OCI-LY7 (cell line): ENCODE measurements at regions not wholly inside any gene's neighbourhood (a gene's known extent, or its start where the extent isn't known, plus 50 kb on each side); places are given as distances from the start of the nearest gene placed in this dataset.

Experiments used
- BruUV-seq: library from RNA; stranded (reverse); fragments of 400-500 nt; replicated peaks from 2 replicates; lab custom pipeline; 2021; lab: Mats Ljungman, UMichigan
- CTCF ChIA-PET: fragments of 300-600 bp; sonication (Branson Sonifier 250); formaldehyde crosslinking; loops from one replicate; lab custom pipeline; 2022; ENCODE audit warnings: antibody characterized with exemption; ENCODE audit not compliant: unreplicated experiment; lab: Charles Lee
- POLR2A ChIA-PET: fragments of 300-600 bp; sonication (Branson Sonifier 250); formaldehyde crosslinking; loops from one replicate; lab custom pipeline; 2022; ENCODE audit warnings: antibody characterized with exemption; lab: Charles Lee
- DNase-seq: peaks from one replicate; pipeline ENCODE4 v3.0.0-alpha.2; 2015; ENCODE audit warnings: low spot score
- H2AFZ ChIP-seq: fragments of 200-600 bp; sonication (generic), shearing (Covaris generic); 2 replicates; pipeline ENCODE4 v1.6.1; 2014; ENCODE audit warnings: mild to moderate bottlenecking, antibody characterized with exemption, low read length, moderate library complexity
- H3K27ac ChIP-seq: fragments of 200-600 bp; sonication (generic); 2 replicates; pipeline ENCODE4 v1.5.1; 2014; ENCODE audit warnings: mixed run types, low read depth, mild to moderate bottlenecking, moderate library complexity, low read length, inconsistent platforms; ENCODE audit not compliant: poor library complexity, severe bottlenecking
- H3K36me3 ChIP-seq: fragments of 200-600 bp; sonication (generic); 2 replicates; pipeline ENCODE4 v1.6.1; 2014; ENCODE audit warnings: mild to moderate bottlenecking, antibody characterized with exemption, low read length, moderate library complexity, mixed read lengths; ENCODE audit not compliant: insufficient read depth
- H3K4me1 ChIP-seq: fragments of 200-600 bp; sonication (generic); 2 replicates; pipeline ENCODE4 v1.5.1; 2014; ENCODE audit warnings: mild to moderate bottlenecking, low read length; ENCODE audit not compliant: insufficient read depth, poor library complexity, severe bottlenecking
- H3K4me2 ChIP-seq: fragments of 200-600 bp; sonication (generic); 2 replicates; pipeline ENCODE4 v1.6.1; 2014; ENCODE audit warnings: mild to moderate bottlenecking, low read length
- H3K4me3 ChIP-seq: fragments of 200-600 bp; sonication (generic); 2 replicates; pipeline ENCODE4 v1.5.1; 2014; ENCODE audit warnings: mild to moderate bottlenecking, low read depth, low read length; ENCODE audit not compliant: poor library complexity, severe bottlenecking
- H3K79me2 ChIP-seq: fragments of 200-600 bp; sonication (generic); 2 replicates; pipeline ENCODE4 v1.6.1; 2016; ENCODE audit warnings: low read depth, mild to moderate bottlenecking, low read length, moderate library complexity, mixed read lengths; ENCODE audit not compliant: insufficient read depth
- H3K9me2 ChIP-seq: fragments of 200-600 bp; sonication (generic); 2 replicates; pipeline ENCODE4 v1.6.1; 2016; ENCODE audit warnings: mild to moderate bottlenecking, low read length, mixed read lengths; ENCODE audit not compliant: insufficient read depth
- H3K9me3 ChIP-seq: fragments of 200-600 bp; sonication (generic); 2 replicates; pipeline ENCODE4 v1.6.1; 2014; ENCODE audit warnings: mild to moderate bottlenecking, mixed run types, low read length, mixed read lengths
- H4K20me1 ChIP-seq: fragments of 200-600 bp; sonication (generic); 2 replicates; pipeline ENCODE4 v1.6.1; 2014; ENCODE audit warnings: mild to moderate bottlenecking, antibody characterized with exemption, low read length, moderate library complexity, mixed read lengths; ENCODE audit not compliant: insufficient read depth
- EZH2phosphoT487 ChIP-seq: fragments of 200-600 bp; sonication (generic); IDR thresholded peaks from 2 replicates; pipeline ENCODE4 v1.6.1; 2018; ENCODE audit warnings: low read depth, borderline replicate concordance, mild to moderate bottlenecking, mixed run types, antibody characterized with exemption, low read length, moderate library complexity, mixed read lengths
- intact Hi-C: fragments of 100-400 bp; cut with micrococcal nuclease; formaldehyde crosslinking; loops from one replicate; pipeline ENCODE4 v1.10.0; 2022; ENCODE audit not compliant: unreplicated experiment
- TF ChIP-seq, protein P1 (sequence below): fragments of 200-600 bp; sonication (generic); conservative IDR thresholded peaks from 2 replicates; pipeline ENCODE4 v1.5.1; 2014; ENCODE audit warnings: mild to moderate bottlenecking, antibody characterized with exemption, low read length, moderate library complexity, mixed read lengths

DNA sequence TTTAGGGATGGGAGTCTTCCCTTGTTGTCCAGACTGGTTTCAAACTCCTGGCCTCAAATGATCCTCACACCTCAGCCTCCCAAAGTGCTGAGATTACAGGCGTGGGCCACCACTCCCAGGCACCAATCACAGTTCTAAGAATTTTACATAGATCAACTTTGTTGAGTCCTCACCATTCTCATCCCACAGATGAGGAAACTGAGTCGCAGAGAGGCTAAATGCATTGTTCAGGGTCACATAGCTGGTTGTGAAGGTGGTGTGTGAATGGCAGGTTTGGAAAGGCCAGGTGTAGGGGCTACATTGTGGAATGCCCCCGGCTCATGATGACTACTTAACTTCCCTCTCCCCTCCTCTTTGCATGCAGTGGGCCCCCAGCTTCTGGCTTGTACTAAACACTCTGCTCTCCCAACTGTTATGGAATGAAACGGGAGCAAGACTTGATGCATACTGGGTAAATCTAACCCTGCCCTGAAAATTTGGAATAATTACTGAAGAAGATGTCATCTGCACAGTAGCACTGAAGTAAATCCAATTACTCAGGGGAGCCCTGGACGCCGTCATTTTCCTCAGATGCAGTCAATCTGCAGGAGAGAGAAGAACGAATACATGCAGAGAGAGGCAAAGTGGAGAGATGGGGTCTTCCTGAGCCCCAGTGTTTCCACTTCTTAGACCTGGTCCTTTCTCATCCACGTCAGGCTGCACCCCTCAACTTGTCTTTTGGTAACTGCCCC lies 102.3 kb upstream of the ZNF217 start:
- Histone ChIP-seq H3K27ac (no peak overlapping the region), H2AFZ (no peak overlapping the region), H3K9me3 (no peaks in the 10 kb centered on the region), H4K20me1 (no peaks in the 10 kb centered on the region), H3K4me2 (no peak overlapping the region), H3K9me2 (no peaks in the 10 kb centered on the region), H3K36me3 (no peaks in the 10 kb centered on the region), H3K79me2 (no peaks in the 10 kb centered on the region), H3K4me1 (no peaks in the 10 kb centered on the region), H3K4me3 (no peak overlapping the region)
- DNase-seq: no peak
- ChIA-PET POLR2A (interaction anchor here (0.6 to 1.4 kb wide), 9 partner anchors 10 to 1140 kb away, joined by 3 to 6 read pairs (median 4); no protein-coding TSS in a partner anchor), CTCF (no interaction called here)
- intact Hi-C loops: no loop called here
- BruUV-seq: no TSS peak
- TF ChIP-seq, protein P1, sequence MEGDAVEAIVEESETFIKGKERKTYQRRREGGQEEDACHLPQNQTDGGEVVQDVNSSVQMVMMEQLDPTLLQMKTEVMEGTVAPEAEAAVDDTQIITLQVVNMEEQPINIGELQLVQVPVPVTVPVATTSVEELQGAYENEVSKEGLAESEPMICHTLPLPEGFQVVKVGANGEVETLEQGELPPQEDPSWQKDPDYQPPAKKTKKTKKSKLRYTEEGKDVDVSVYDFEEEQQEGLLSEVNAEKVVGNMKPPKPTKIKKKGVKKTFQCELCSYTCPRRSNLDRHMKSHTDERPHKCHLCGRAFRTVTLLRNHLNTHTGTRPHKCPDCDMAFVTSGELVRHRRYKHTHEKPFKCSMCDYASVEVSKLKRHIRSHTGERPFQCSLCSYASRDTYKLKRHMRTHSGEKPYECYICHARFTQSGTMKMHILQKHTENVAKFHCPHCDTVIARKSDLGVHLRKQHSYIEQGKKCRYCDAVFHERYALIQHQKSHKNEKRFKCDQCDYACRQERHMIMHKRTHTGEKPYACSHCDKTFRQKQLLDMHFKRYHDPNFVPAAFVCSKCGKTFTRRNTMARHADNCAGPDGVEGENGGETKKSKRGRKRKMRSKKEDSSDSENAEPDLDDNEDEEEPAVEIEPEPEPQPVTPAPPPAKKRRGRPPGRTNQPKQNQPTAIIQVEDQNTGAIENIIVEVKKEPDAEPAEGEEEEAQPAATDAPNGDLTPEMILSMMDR: no peak
- TF ChIP-seq EZH2phosphoT487: no peak

GRCh38 chr20:53693262-53693871 lies 99.7 kb upstream of the ZNF217 start:
- Histone ChIP-seq H3K4me1 (no peaks in the 10 kb centered on the region), H4K20me1 (no peaks in the 10 kb centered on the region), H3K4me3 (no peak overlapping the region), H3K4me2 (no peak overlapping the region), H3K9me2 (no peaks in the 10 kb centered on the region), H3K9me3 (no peaks in the 10 kb centered on the region), H2AFZ (no peak overlapping the region), H3K36me3 (no peaks in the 10 kb centered on the region), H3K27ac (no peak overlapping the region), H3K79me2 (no peaks in the 10 kb centered on the region)
- BruUV-seq: no TSS peak
- TF ChIP-seq, protein P1: no peak
- no peak for TF ChIP-seq EZH2phosphoT487
- ChIA-PET CTCF (no interaction called here), POLR2A (interaction anchor here (0.9 kb wide), 1 partner anchor 14 kb away, joined by 3 read pairs; no protein-coding TSS in a partner anchor)
- intact Hi-C loops: no loop called here
- no peak for DNase-seq
